ENCODE measurements at regions not wholly inside any gene's neighbourhood (a gene's known extent, or its start where the extent isn't known, plus 50 kb on each side); places are given as distances from the start of the nearest gene placed in this dataset.

- no peak overlapping the region for H3K27ac ChIP-seq
- TF ChIP-seq ZFX (IDR thresholded peaks at IDR 0.05) (no peak), CTCF (conservative IDR thresholded peaks at IDR 0.05) (no peak)
Observed at GRCh38 chr12:92582475-92582874, 120.3 kb upstream of the PLEKHG7 start.

GRCh38 chr12:92581604-92582003 is 121.2 kb upstream of the PLEKHG7 start:
- no peak overlapping the region for H3K27ac ChIP-seq
- TF ChIP-seq ZFX (IDR thresholded peaks at IDR 0.05) (no peak), CTCF (conservative IDR thresholded peaks at IDR 0.05) (no peak)

- no peak overlapping the region for H3K27ac ChIP-seq
- TF ChIP-seq CTCF (conservative IDR thresholded peaks at IDR 0.05) (no peak), ZFX (IDR thresholded peaks at IDR 0.05) (no peak)
Observed at GRCh38 chr12:92574911-92575570, 127.7 kb upstream of the PLEKHG7 start.

- no peak overlapping the region for H3K27ac ChIP-seq
- TF ChIP-seq ZFX (IDR thresholded peaks at IDR 0.05) = no peak
- TF ChIP-seq CTCF (conservative IDR thresholded peaks at IDR 0.05) = peak; percentile 8; the same call in 1 of the 2 replicates
Observed at GRCh38 chr12:92574051-92574783, 128.6 kb upstream of the PLEKHG7 start.

- TF ChIP-seq CTCF (conservative IDR thresholded peaks at IDR 0.05) = no peak
- no peak for TF ChIP-seq ZFX (IDR thresholded peaks at IDR 0.05)
- H3K27ac ChIP-seq = no peak overlapping the region
Observed at GRCh38 chr12:92573104-92573503, 129.7 kb upstream of the PLEKHG7 start.

GRCh38 chr12:92571844-92572543 is 130.8 kb upstream of the PLEKHG7 start:
- TF ChIP-seq ZFX (IDR thresholded peaks at IDR 0.05) (no peak), CTCF (conservative IDR thresholded peaks at IDR 0.05) (no peak)
- H3K27ac ChIP-seq = no peak overlapping the region

GRCh38 chr12:92571169-92571568 is 131.6 kb upstream of the PLEKHG7 start:
- H3K27ac ChIP-seq = no peak overlapping the region
- no peak for TF ChIP-seq ZFX (IDR thresholded peaks at IDR 0.05)
- TF ChIP-seq CTCF (conservative IDR thresholded peaks at IDR 0.05) = no peak
